HL-60 (cell line): ENCODE measurements at regions not wholly inside any gene's neighbourhood (a gene's known extent, or its start where the extent isn't known, plus 50 kb on each side); places are given as distances from the start of the nearest gene placed in this dataset.

ENCODE experiments used
- DNase-seq, 2 experiments: peaks; one replicate each; pipeline ENCODE4 v3.0.0-alpha.2; 2010 to 2020; ENCODE audit warnings: low read depth in 1 of 2, low spot score in 1 of 2
- H3K27ac ChIP-seq: fragments of 250-450 bp; sonication (Bioruptor Pico); replicated peaks from 2 replicates; pipeline ENCODE4 v1.5.1; 2020; ENCODE audit warnings: mild to moderate bottlenecking, moderate library complexity
- H3K27me3 ChIP-seq: fragments of 250-450 bp; sonication (Bioruptor Pico); 2 replicates; pipeline ENCODE4 v1.5.1; 2021; ENCODE audit warnings: mild to moderate bottlenecking, moderate library complexity; ENCODE audit not compliant: insufficient read depth, poor library complexity, severe bottlenecking
- H3K4me3 ChIP-seq: replicated peaks from 2 replicates; pipeline ENCODE4 v1.5.1; 2011; ENCODE audit warnings: mild to moderate bottlenecking, control low read depth, low read length; ENCODE audit not compliant: insufficient read depth
- GABPA ChIP-seq: IDR thresholded peaks from 2 replicates; pipeline ENCODE4 v1.6.1; 2012; ENCODE audit warnings: low read depth
- POLR2AphosphoS5 ChIP-seq: IDR thresholded peaks from 2 replicates; pipeline ENCODE4 v1.6.1; 2012; ENCODE audit warnings: low read depth
- SPI1 ChIP-seq: IDR thresholded peaks from 2 replicates; pipeline ENCODE4 v1.6.1; 2012; ENCODE audit warnings: low read depth, mild to moderate bottlenecking, borderline replicate concordance
- TF ChIP-seq, protein P1 (sequence below): IDR thresholded peaks from one replicate; pipeline ENCODE4 v1.5.1; 2011; ENCODE audit warnings: low read length, control low read depth, inconsistent platforms; ENCODE audit not compliant: insufficient read depth
- TF ChIP-seq, protein P2 (sequence below): IDR thresholded peaks from 2 replicates; pipeline ENCODE4 v1.6.1; 2012; ENCODE audit warnings: low read depth; ENCODE audit not compliant: insufficient replicate concordance

DNA sequence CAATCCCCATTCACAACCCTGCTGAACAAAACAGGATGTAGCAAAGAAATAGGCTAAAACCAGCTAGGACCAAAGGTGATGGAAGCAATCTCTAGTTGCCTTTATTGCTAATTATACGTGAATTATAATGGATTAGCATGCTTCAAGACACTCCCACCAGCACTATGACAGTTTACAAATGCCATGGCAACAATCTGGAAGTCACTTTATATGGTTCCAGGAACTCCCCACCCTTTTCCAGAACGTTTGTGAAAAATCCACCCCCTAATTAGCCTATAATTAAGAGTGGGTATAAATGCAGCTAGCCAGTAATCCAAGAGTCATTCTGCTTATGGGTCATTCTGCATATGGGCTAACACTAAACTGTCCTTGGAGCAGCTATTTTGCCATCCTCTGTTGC is 328.7 kb downstream of the FLRT2 start:
- Histone ChIP-seq H3K27ac (no peak overlapping the region), H3K4me3 (no peak overlapping the region), H3K27me3 (no peaks in the 10 kb centered on the region)
- TF ChIP-seq, protein P1, sequence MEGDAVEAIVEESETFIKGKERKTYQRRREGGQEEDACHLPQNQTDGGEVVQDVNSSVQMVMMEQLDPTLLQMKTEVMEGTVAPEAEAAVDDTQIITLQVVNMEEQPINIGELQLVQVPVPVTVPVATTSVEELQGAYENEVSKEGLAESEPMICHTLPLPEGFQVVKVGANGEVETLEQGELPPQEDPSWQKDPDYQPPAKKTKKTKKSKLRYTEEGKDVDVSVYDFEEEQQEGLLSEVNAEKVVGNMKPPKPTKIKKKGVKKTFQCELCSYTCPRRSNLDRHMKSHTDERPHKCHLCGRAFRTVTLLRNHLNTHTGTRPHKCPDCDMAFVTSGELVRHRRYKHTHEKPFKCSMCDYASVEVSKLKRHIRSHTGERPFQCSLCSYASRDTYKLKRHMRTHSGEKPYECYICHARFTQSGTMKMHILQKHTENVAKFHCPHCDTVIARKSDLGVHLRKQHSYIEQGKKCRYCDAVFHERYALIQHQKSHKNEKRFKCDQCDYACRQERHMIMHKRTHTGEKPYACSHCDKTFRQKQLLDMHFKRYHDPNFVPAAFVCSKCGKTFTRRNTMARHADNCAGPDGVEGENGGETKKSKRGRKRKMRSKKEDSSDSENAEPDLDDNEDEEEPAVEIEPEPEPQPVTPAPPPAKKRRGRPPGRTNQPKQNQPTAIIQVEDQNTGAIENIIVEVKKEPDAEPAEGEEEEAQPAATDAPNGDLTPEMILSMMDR: no peak
- TF ChIP-seq, protein P2, sequence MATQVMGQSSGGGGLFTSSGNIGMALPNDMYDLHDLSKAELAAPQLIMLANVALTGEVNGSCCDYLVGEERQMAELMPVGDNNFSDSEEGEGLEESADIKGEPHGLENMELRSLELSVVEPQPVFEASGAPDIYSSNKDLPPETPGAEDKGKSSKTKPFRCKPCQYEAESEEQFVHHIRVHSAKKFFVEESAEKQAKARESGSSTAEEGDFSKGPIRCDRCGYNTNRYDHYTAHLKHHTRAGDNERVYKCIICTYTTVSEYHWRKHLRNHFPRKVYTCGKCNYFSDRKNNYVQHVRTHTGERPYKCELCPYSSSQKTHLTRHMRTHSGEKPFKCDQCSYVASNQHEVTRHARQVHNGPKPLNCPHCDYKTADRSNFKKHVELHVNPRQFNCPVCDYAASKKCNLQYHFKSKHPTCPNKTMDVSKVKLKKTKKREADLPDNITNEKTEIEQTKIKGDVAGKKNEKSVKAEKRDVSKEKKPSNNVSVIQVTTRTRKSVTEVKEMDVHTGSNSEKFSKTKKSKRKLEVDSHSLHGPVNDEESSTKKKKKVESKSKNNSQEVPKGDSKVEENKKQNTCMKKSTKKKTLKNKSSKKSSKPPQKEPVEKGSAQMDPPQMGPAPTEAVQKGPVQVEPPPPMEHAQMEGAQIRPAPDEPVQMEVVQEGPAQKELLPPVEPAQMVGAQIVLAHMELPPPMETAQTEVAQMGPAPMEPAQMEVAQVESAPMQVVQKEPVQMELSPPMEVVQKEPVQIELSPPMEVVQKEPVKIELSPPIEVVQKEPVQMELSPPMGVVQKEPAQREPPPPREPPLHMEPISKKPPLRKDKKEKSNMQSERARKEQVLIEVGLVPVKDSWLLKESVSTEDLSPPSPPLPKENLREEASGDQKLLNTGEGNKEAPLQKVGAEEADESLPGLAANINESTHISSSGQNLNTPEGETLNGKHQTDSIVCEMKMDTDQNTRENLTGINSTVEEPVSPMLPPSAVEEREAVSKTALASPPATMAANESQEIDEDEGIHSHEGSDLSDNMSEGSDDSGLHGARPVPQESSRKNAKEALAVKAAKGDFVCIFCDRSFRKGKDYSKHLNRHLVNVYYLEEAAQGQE: no peak
- TF ChIP-seq SPI1 (no peak), POLR2AphosphoS5 (no peak)
- DNase-seq: no peak

DNA sequence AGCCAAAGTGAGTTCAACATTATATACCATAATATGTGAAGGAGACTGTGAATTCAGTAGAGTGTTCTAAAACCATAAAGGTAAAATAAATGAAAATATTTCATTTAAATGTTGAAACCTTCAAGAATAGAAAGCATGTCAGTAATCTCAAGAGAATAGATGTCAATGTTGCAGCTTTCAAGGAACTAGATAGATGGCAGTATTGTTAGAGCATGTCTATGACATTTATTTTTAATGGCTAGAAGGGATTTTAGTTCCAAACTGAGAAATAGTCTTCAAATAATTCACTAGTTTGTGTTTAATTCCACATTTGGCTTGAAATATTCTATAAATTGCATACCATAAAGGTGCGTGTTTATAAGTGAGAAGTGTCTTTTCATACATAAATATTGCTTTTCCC is 326.5 kb downstream of the FLRT2 start:
- Histone ChIP-seq H3K4me3 (no peak overlapping the region), H3K27me3 (no peaks in the 10 kb centered on the region), H3K27ac (no peak overlapping the region)
- TF ChIP-seq, protein P2: no peak
- TF ChIP-seq POLR2AphosphoS5 (no peak), GABPA (no peak), SPI1 (no peak)
- TF ChIP-seq, protein P1: no peak
- DNase-seq: no peak

DNA sequence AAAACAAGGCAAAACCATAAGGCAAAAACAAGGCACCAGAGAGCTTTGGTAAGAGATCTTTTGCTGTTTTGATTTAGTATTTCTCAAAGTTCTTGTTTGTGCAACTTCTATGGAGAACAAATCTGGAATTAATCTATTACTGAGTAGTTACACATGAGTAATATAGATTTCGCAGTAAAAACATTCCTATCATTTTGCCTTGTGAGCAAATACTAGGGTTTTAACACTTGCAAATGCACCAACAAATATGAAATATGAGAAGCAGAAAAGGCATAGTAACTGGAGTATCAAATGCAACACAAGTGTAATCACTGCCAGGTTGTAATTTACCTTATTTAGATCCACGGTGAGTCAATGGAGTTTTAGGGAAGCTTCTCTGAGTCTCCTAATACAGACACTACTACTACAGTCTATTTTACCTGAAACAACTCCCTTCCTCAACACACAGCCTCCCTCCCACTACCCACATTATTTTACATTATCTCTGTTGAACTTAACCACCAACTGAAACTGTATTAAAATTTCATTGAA is 324.1 kb downstream of the FLRT2 start:
- DNase-seq: no peak
- Histone ChIP-seq H3K27me3 (no peaks in the 10 kb centered on the region), H3K4me3 (no peak overlapping the region), H3K27ac (no peak overlapping the region)
- TF ChIP-seq, protein P1: no peak
- TF ChIP-seq POLR2AphosphoS5 (no peak), GABPA (no peak), SPI1 (no peak)
- TF ChIP-seq, protein P2: no peak
